Fibroblast of pulmonary artery (primary cell): ENCODE measurements at regions not wholly inside any gene's neighbourhood (a gene's known extent, or its start where the extent isn't known, plus 50 kb on each side); places are given as distances from the start of the nearest gene placed in this dataset.
"Not testable (repeated sequence)": the region's sequence is repeated elsewhere in the genome, so short reads cannot be mapped to it uniquely, and the experiment has no call there.

Experiments
- DNase-seq: peaks from one replicate; pipeline ENCODE4 v3.0.0-alpha.2; 2010; ENCODE audit warnings: low read depth
- H3K4me3 ChIP-seq: replicated peaks from 2 replicates; pipeline ENCODE4 v1.5.1; 2011; ENCODE audit warnings: low read depth, mild to moderate bottlenecking, control low read depth, low read length, moderate library complexity
- CTCF ChIP-seq: IDR thresholded peaks from 2 replicates; pipeline ENCODE4 v1.5.1; 2011; ENCODE audit warnings: mild to moderate bottlenecking, control low read depth, low read length, inconsistent platforms; ENCODE audit errors: missing control alignments

GRCh38 chr4:64712590-64712989 is 303.3 kb upstream of the TECRL start:
- DNase-seq, result no peak
- no peak for TF ChIP-seq CTCF
- no peak overlapping the region for H3K4me3 ChIP-seq

DNA sequence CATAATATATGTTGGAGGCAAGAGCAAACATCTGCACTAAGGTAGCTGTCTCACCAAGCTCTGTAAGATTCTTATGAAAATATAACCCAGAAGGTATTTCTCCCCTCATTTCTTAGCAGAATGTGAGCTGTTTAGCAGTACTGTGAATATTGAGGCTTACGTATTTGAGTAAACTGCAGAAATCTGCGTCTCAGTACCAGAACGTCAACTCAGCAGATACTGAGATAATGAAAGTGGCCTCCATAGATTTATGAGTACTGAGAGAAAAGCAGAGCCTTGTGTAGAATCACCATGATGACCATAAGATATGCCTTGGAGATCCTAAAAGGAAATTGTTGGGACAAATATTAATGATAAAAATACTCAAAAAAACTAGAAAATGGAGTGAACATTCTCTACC is 296.7 kb upstream of the TECRL start:
- H3K4me3 ChIP-seq, result no peak overlapping the region
- no peak for TF ChIP-seq CTCF
- no peak for DNase-seq

GRCh38 chr4:64698171-64698570 is 288.9 kb upstream of the TECRL start:
- no peak overlapping the region for H3K4me3 ChIP-seq
- DNase-seq, result no peak
- TF ChIP-seq CTCF, result no peak

DNA sequence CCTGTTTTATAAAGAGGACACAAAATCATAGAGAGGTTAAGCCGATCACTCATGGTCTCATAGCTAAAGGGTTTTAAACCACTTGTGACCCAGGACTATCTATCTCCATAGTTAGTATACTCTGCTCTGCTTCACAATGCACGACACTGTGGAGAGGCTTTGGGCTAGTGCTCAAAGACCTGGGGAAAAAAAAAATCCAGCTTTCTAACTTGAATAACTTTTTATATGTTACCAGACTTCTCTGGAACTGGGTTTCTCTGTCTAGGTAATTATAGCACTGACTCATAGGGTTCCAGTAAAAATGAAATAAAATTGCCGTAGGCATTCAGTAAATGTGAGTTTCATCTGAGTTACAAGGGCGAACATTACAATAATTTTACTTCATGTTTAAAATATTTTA is 273.7 kb upstream of the TECRL start:
- DNase-seq, result no peak
- no peak overlapping the region for H3K4me3 ChIP-seq
- TF ChIP-seq CTCF, result no peak

DNA sequence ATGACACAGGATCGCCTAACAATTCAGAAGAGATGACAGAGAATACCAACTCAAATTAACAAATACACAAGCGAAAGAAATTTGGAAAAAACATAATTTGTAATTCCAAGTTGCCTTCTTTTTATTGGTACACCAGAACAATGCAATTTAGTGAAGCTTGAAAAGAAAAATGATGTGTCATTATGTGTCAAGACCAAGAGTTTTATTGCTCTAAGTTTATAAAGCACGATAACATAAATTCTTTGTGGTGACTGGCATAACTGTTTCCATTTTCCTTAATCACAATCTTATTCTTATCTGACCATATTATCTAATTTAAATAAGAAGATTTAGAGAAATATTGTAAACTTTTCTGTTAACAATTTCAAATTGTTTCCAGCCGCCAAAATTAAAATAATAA is 273.2 kb upstream of the TECRL start:
- H3K4me3 ChIP-seq, result no peak overlapping the region
- no peak for DNase-seq
- no peak for TF ChIP-seq CTCF

GRCh38 chr4:64673121-64673520 is 263.9 kb upstream of the TECRL start:
- not testable (repeated sequence) for H3K4me3 ChIP-seq, DNase-seq

DNA sequence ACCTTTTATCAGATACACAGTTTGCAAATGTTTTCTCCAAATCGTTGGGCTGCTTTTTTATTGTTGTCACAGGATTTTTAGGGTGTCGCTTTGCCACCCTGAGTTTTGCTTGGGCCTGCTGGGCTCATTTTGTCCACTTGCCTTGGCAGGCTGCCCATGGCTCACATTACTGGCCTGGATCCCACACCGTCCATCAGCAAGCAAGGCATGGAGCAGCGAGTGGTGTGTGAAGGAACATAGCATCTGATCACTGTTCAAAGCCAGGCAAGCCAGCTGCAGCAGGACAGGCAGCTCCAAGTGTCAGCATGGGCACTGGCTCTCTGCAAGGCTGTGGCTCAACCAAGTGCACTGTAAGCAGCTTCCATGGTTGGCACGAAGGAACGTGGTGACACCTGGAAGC is 261.4 kb upstream of the TECRL start:
- no peak for TF ChIP-seq CTCF
- H3K4me3 ChIP-seq, result no peak overlapping the region
- DNase-seq, result no peak

GRCh38 chr4:64643841-64644240 is 234.6 kb upstream of the TECRL start:
- no peak overlapping the region for H3K4me3 ChIP-seq
- TF ChIP-seq CTCF, result no peak
- no peak for DNase-seq
